GM12878 (cell line): ENCODE measurements at regions not wholly inside any gene's neighbourhood (a gene's known extent, or its start where the extent isn't known, plus 50 kb on each side); places are given as distances from the start of the nearest gene placed in this dataset.

Experiments used
- ATAC-seq: fragments of 200-7000 bp; cut with Tn5 transposase; 3 replicates; pipeline ENCODE4 v1.9.1; 2020; ENCODE audit warnings: mild to moderate bottlenecking, moderate library complexity
- BruUV-seq: library from RNA; stranded (reverse); fragments of 400-500 nt; replicated peaks from 2 replicates; lab custom pipeline; 2021; lab: Mats Ljungman, UMichigan
- CTCF ChIA-PET: fragments of 300-600 bp; sonication (Branson Sonifier 250); formaldehyde crosslinking; extraction: SDS; loops from one replicate; lab custom pipeline; 2021; ENCODE audit warnings: inconsistent platforms; lab: Yijun Ruan, JAX
- POLR2A ChIA-PET: fragments of 350-600 bp; formaldehyde crosslinking; extraction: SDS; loops from one replicate; lab custom pipeline; 2021; ENCODE audit warnings: inconsistent platforms; lab: Charles Lee
- RAD21 ChIA-PET: fragments of 300-600 bp; sonication (Branson Sonifier 250); formaldehyde crosslinking; loops from one replicate; lab custom pipeline; 2023; ENCODE audit warnings: antibody characterized with exemption; ENCODE audit not compliant: unreplicated experiment; lab: Charles Lee
- SMC1A ChIA-PET: fragments of 300-600 bp; sonication (Branson Sonifier 250); formaldehyde crosslinking; loops from one replicate; lab custom pipeline; 2023; ENCODE audit not compliant: unreplicated experiment, uncharacterized antibody; lab: Charles Lee
- DNase-seq: peaks from one replicate; pipeline ENCODE4 v3.0.0-alpha.2; 2011; ENCODE audit warnings: low read depth, low spot score
- FAIRE-seq: peaks from 3 replicates; lab custom pipeline; 2011; peaks lifted over from hg19 to GRCh38; lab: Jason Lieb, UNC
- H2AFZ ChIP-seq: 2 replicates; pipeline ENCODE4 v1.6.0; 2011; ENCODE audit warnings: low read depth, low read length, control low read depth; ENCODE audit not compliant: control insufficient read depth
- H3K27ac ChIP-seq: 2 replicates; pipeline ENCODE4 v1.5.1; 2011; ENCODE audit warnings: control low read depth; ENCODE audit not compliant: control insufficient read depth, insufficient read depth
- H3K27me3 ChIP-seq, 2 experiments: replicated peaks in 1 of 2; 2 replicates each; pipeline versions ENCODE4 v1.6.0 to v1.6.1; 2011; ENCODE audit warnings: low read length in 1 of 2; ENCODE audit not compliant: control insufficient read depth in 2 of 2, insufficient read depth in 2 of 2
- H3K36me3 ChIP-seq, 2 experiments: 2 replicates each; pipeline ENCODE4 v1.5.1; 2011; ENCODE audit warnings: low read length in 1 of 2; ENCODE audit not compliant: control insufficient read depth in 2 of 2, insufficient read depth in 2 of 2
- H3K4me1 ChIP-seq: 2 replicates; pipeline ENCODE4 v1.6.1; 2011; ENCODE audit warnings: mild to moderate bottlenecking, low read length, moderate library complexity, mixed read lengths; ENCODE audit not compliant: control insufficient read depth, insufficient read depth
- H3K4me2 ChIP-seq: 2 replicates; pipeline ENCODE4 v1.6.0; 2011; ENCODE audit warnings: control low read depth; ENCODE audit not compliant: control insufficient read depth, insufficient read depth
- H3K4me3 ChIP-seq: fragments of 200-600 bp; sonication (generic); 2 replicates; pipeline ENCODE4 v1.5.1; 2016
- H3K79me2 ChIP-seq: 2 replicates; pipeline ENCODE4 v1.6.0; 2011; ENCODE audit warnings: low read length; ENCODE audit not compliant: control insufficient read depth, insufficient read depth
- H3K9ac ChIP-seq: 2 replicates; pipeline ENCODE4 v1.8.0; 2011; ENCODE audit warnings: low read length, control low read depth, mixed read lengths; ENCODE audit not compliant: control insufficient read depth, insufficient read depth
- H3K9me3 ChIP-seq: replicated peaks from 3 replicates; pipeline ENCODE4 v1.5.1; 2011; ENCODE audit warnings: mild to moderate bottlenecking, low read length; ENCODE audit not compliant: control insufficient read depth, insufficient read depth
- H4K20me1 ChIP-seq: 2 replicates; pipeline ENCODE4 v1.6.0; 2011; ENCODE audit not compliant: control insufficient read depth, insufficient read depth
- CHD4 ChIP-seq: fragments of 200-600 bp; sonication (generic); IDR thresholded peaks from 2 replicates; pipeline ENCODE4 v1.6.1; 2016; ENCODE audit warnings: mild to moderate bottlenecking
- FOS ChIP-seq: IDR thresholded peaks from 3 replicates; pipeline ENCODE4 v1.6.1; 2011; ENCODE audit warnings: borderline replicate concordance; ENCODE audit not compliant: insufficient read length; ENCODE audit errors: extremely low read depth
- MYC ChIP-seq: IDR thresholded peaks from 2 replicates; pipeline ENCODE4 v1.6.1; 2011; ENCODE audit warnings: mild to moderate bottlenecking, low read length, moderate library complexity, inconsistent platforms; ENCODE audit not compliant: insufficient read depth, insufficient replicate concordance, insufficient read length, severe bottlenecking
- WRNIP1 ChIP-seq: IDR thresholded peaks from 2 replicates; pipeline ENCODE4 v1.6.1; 2011; ENCODE audit warnings: low read depth, low read length, improper control_type of control experiment, borderline replicate concordance
- WGBS: methylation state at CpG from one replicate; pipeline ENCODE4 v1.1.6; 2016; ENCODE audit warnings: low lambda C conversion rate; ENCODE audit not compliant: insufficient replicate concordance, insufficient coverage; ENCODE audit errors: missing lambda C conversion rate; 5-methylcytosine and 5-hydroxymethylcytosine counted together
- in situ Hi-C: fragments of 300-500 bp; cut with MboI; formaldehyde crosslinking; loops from 9 replicates; pipeline ENCODE4 v1.14.3; 2018; ENCODE audit warnings: mixed read lengths
- intact Hi-C: fragments of 100-400 bp; cut with micrococcal nuclease; formaldehyde crosslinking; loops from one replicate; pipeline ENCODE4 v1.14.2; 2022; ENCODE audit not compliant: unreplicated experiment
- TF ChIP-seq, protein P1 (sequence below): IDR thresholded peaks from 2 replicates; pipeline ENCODE4 v1.6.1; 2012; ENCODE audit warnings: low read depth, low read length, improper control_type of control experiment
- TF ChIP-seq, protein P2 (sequence below): fragments of 450-650 bp; IDR thresholded peaks from 2 replicates; pipeline ENCODE4 v1.6.1; 2017; ENCODE audit warnings: mild to moderate bottlenecking
- TF ChIP-seq, protein P3 (sequence below): fragments of 450-650 bp; IDR thresholded peaks from 2 replicates; pipeline ENCODE4 v1.6.1; 2017; ENCODE audit warnings: mild to moderate bottlenecking, low read depth, inconsistent platforms; ENCODE audit not compliant: poor library complexity, severe bottlenecking
- TF ChIP-seq, protein P4 (sequence below): IDR thresholded peaks from 2 replicates; pipeline ENCODE4 v1.6.1; 2011; ENCODE audit warnings: borderline replicate concordance, low read depth, mild to moderate bottlenecking, moderate library complexity, low read length; ENCODE audit not compliant: insufficient read depth, poor library complexity, severe bottlenecking
- TF ChIP-seq, protein P5 (sequence below): fragments of 150-350 bp; IDR thresholded peaks from 2 replicates; pipeline ENCODE4 v1.6.1; 2016; ENCODE audit warnings: low read depth, low read length

- no peak for FAIRE-seq
- ChIA-PET CTCF (no interaction called here), RAD21 (no interaction called here), SMC1A (no interaction called here), POLR2A (no interaction called here)
- Histone ChIP-seq H3K9ac (no peak overlapping the region), H3K4me2 (no peak overlapping the region), H3K79me2 (no peaks in the 10 kb centered on the region), H3K4me1 (no peaks in the 10 kb centered on the region), H3K27ac (no peak overlapping the region), H3K4me3 (no peak overlapping the region), H4K20me1 (no peaks in the 10 kb centered on the region), H2AFZ (no peak overlapping the region), H3K36me3 (no peaks in the 10 kb centered on the region), H3K9me3 (no peaks in the 10 kb centered on the region; the same call in 2 of the 3 replicates), H3K27me3 (peaks cover 4 to 5% of the 10 kb centered on the region in 2 experiments; a peak in 1 of 4 replicates)
- no peak for TF ChIP-seq MYC
- TF ChIP-seq WRNIP1: no peak
- TF ChIP-seq, protein P1, sequence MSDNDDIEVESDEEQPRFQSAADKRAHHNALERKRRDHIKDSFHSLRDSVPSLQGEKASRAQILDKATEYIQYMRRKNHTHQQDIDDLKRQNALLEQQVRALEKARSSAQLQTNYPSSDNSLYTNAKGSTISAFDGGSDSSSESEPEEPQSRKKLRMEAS: no peak
- TF ChIP-seq FOS: no peak
- no peak for TF ChIP-seq CHD4
- TF ChIP-seq, protein P2, sequence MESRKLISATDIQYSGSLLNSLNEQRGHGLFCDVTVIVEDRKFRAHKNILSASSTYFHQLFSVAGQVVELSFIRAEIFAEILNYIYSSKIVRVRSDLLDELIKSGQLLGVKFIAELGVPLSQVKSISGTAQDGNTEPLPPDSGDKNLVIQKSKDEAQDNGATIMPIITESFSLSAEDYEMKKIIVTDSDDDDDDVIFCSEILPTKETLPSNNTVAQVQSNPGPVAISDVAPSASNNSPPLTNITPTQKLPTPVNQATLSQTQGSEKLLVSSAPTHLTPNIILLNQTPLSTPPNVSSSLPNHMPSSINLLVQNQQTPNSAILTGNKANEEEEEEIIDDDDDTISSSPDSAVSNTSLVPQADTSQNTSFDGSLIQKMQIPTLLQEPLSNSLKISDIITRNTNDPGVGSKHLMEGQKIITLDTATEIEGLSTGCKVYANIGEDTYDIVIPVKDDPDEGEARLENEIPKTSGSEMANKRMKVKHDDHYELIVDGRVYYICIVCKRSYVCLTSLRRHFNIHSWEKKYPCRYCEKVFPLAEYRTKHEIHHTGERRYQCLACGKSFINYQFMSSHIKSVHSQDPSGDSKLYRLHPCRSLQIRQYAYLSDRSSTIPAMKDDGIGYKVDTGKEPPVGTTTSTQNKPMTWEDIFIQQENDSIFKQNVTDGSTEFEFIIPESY: no peak
- TF ChIP-seq, protein P3, sequence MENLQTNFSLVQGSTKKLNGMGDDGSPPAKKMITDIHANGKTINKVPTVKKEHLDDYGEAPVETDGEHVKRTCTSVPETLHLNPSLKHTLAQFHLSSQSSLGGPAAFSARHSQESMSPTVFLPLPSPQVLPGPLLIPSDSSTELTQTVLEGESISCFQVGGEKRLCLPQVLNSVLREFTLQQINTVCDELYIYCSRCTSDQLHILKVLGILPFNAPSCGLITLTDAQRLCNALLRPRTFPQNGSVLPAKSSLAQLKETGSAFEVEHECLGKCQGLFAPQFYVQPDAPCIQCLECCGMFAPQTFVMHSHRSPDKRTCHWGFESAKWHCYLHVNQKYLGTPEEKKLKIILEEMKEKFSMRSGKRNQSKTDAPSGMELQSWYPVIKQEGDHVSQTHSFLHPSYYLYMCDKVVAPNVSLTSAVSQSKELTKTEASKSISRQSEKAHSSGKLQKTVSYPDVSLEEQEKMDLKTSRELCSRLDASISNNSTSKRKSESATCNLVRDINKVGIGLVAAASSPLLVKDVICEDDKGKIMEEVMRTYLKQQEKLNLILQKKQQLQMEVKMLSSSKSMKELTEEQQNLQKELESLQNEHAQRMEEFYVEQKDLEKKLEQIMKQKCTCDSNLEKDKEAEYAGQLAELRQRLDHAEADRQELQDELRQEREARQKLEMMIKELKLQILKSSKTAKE: no peak
- TF ChIP-seq, protein P4, sequence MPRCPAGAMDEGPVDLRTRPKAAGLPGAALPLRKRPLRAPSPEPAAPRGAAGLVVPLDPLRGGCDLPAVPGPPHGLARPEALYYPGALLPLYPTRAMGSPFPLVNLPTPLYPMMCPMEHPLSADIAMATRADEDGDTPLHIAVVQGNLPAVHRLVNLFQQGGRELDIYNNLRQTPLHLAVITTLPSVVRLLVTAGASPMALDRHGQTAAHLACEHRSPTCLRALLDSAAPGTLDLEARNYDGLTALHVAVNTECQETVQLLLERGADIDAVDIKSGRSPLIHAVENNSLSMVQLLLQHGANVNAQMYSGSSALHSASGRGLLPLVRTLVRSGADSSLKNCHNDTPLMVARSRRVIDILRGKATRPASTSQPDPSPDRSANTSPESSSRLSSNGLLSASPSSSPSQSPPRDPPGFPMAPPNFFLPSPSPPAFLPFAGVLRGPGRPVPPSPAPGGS: no peak
- TF ChIP-seq, protein P5, sequence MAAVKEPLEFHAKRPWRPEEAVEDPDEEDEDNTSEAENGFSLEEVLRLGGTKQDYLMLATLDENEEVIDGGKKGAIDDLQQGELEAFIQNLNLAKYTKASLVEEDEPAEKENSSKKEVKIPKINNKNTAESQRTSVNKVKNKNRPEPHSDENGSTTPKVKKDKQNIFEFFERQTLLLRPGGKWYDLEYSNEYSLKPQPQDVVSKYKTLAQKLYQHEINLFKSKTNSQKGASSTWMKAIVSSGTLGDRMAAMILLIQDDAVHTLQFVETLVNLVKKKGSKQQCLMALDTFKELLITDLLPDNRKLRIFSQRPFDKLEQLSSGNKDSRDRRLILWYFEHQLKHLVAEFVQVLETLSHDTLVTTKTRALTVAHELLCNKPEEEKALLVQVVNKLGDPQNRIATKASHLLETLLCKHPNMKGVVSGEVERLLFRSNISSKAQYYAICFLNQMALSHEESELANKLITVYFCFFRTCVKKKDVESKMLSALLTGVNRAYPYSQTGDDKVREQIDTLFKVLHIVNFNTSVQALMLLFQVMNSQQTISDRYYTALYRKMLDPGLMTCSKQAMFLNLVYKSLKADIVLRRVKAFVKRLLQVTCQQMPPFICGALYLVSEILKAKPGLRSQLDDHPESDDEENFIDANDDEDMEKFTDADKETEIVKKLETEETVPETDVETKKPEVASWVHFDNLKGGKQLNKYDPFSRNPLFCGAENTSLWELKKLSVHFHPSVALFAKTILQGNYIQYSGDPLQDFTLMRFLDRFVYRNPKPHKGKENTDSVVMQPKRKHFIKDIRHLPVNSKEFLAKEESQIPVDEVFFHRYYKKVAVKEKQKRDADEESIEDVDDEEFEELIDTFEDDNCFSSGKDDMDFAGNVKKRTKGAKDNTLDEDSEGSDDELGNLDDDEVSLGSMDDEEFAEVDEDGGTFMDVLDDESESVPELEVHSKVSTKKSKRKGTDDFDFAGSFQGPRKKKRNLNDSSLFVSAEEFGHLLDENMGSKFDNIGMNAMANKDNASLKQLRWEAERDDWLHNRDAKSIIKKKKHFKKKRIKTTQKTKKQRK: no peak
- in situ Hi-C loops: no loop called here
- intact Hi-C loops: no loop called here
- no TSS peak for BruUV-seq
- no peak for DNase-seq
- WGBS: 6% methylated on average over 3 of the region's 3 CpGs
- ATAC-seq: no peak
These were observed 52.1 kb upstream of the SHANK2 start for GRCh38 chr11:71304491-71304890.
